ENCODE measurements at regions not wholly inside any gene's neighbourhood (a gene's known extent, or its start where the extent isn't known, plus 50 kb on each side); places are given as distances from the start of the nearest gene placed in this dataset.

- DNase-seq (ENCODE audit: low read depth in 2 of 2, low spot score in 1 of 2), result no peak
Observed at GRCh38 chr4:146998157-146998556, 52.5 kb upstream of the TTC29 start.

- no peak for DNase-seq (ENCODE audit: low read depth in 2 of 2, low spot score in 1 of 2)
Observed at GRCh38 chr4:147003956-147004809, 58.5 kb upstream of the TTC29 start.

- no peak for DNase-seq (ENCODE audit: low read depth in 2 of 2, low spot score in 1 of 2)
Observed at GRCh38 chr4:147006229-147006628, 60.6 kb upstream of the TTC29 start.

- DNase-seq (ENCODE audit: low read depth in 2 of 2, low spot score in 1 of 2), result no peak
Observed at GRCh38 chr4:147009875-147010274, 64.2 kb upstream of the TTC29 start.

GRCh38 chr4:147011411-147011810, 65.7 kb upstream of the TTC29 start:
- DNase-seq (ENCODE audit: low read depth in 2 of 2, low spot score in 1 of 2), result no peak

- DNase-seq (ENCODE audit: low read depth in 2 of 2, low spot score in 1 of 2), result no peak
Observed at GRCh38 chr4:147012059-147012707, 66.5 kb upstream of the TTC29 start.

- DNase-seq (ENCODE audit: low read depth in 2 of 2, low spot score in 1 of 2), result no peak
Observed at GRCh38 chr4:147014946-147015345, 69.3 kb upstream of the TTC29 start.

GRCh38 chr4:147015491-147015890, 69.8 kb upstream of the TTC29 start:
- no peak for DNase-seq (ENCODE audit: low read depth in 2 of 2, low spot score in 1 of 2)

- DNase-seq (ENCODE audit: low read depth in 2 of 2, low spot score in 1 of 2), result no peak
Observed at GRCh38 chr4:147017081-147017480, 71.4 kb upstream of the TTC29 start.

- DNase-seq (ENCODE audit: low read depth in 2 of 2, low spot score in 1 of 2), result peak; percentile 1 to 14
Observed at GRCh38 chr4:147019091-147019490, 73.4 kb upstream of the TTC29 start.

- no peak for DNase-seq (ENCODE audit: low read depth in 2 of 2, low spot score in 1 of 2)
Observed at GRCh38 chr4:147020456-147020855, 74.8 kb upstream of the TTC29 start.

GRCh38 chr4:147025042-147025441, 79.4 kb upstream of the TTC29 start:
- DNase-seq (ENCODE audit: low read depth in 2 of 2, low spot score in 1 of 2), result no peak

GRCh38 chr4:147029296-147029695, 83.6 kb upstream of the TTC29 start:
- no peak for DNase-seq (ENCODE audit: low read depth in 2 of 2, low spot score in 1 of 2)

- no peak for DNase-seq (ENCODE audit: low read depth in 2 of 2, low spot score in 1 of 2)
Observed at GRCh38 chr4:147034372-147034771, 88.7 kb upstream of the TTC29 start.

GRCh38 chr4:147037069-147037468, 91.4 kb upstream of the TTC29 start:
- no peak for DNase-seq (ENCODE audit: low read depth in 2 of 2, low spot score in 1 of 2)

GRCh38 chr4:147039976-147040575, 94.4 kb upstream of the TTC29 start:
- no peak for DNase-seq (ENCODE audit: low read depth in 2 of 2, low spot score in 1 of 2)

- DNase-seq (ENCODE audit: low read depth in 2 of 2, low spot score in 1 of 2), result no peak
Observed at GRCh38 chr4:147040874-147041273, 95.2 kb upstream of the TTC29 start.

GRCh38 chr4:147041376-147041775, 95.7 kb upstream of the TTC29 start:
- DNase-seq (ENCODE audit: low read depth in 2 of 2, low spot score in 1 of 2), result no peak

GRCh38 chr4:147042046-147042445, 96.4 kb upstream of the TTC29 start:
- DNase-seq (ENCODE audit: low read depth in 2 of 2, low spot score in 1 of 2), result no peak

- DNase-seq (ENCODE audit: low read depth in 2 of 2, low spot score in 1 of 2), result no peak
Observed at GRCh38 chr4:147044241-147044640, 98.6 kb upstream of the TTC29 start.

GRCh38 chr4:147049946-147050345, 104.3 kb upstream of the TTC29 start:
- DNase-seq (ENCODE audit: low read depth in 2 of 2, low spot score in 1 of 2), result no peak

- DNase-seq (ENCODE audit: low read depth in 2 of 2, low spot score in 1 of 2), result no peak
Observed at GRCh38 chr4:147050356-147050765, 104.7 kb upstream of the TTC29 start.
